ENCODE measurements at regions not wholly inside any gene's neighbourhood (a gene's known extent, or its start where the extent isn't known, plus 50 kb on each side); places are given as distances from the start of the nearest gene placed in this dataset.

DNA sequence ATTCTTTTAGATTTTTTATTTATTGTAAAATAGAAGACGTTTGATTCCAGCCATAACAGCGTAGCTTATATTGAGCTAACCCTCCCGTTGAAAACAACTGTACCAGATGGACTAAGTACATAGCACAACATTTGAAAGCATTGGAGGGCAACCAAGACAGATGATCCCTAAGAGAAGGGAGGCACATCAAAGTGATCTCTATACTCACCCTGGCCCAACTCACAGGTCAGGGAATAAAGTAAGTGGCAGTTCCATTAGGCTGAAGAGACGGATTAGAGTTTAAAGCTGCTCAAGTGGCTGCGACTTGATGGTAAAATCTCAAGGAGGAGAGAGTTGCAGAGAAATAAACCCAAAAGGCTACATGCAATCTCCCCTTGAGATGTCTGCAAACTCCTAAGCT lies 65.1 kb upstream of the ITM2B start:
- H3K4me1 ChIP-seq = peaks cover 0 to 12% (median 0%) of the 10 kb centered on the region in 9 donors
- ATAC-seq (no peak), DNase-seq (no peak)
- H3K4me3 ChIP-seq = no peak overlapping the region
- H3K9me3 ChIP-seq = no peaks in the 10 kb centered on the region
- H3K27ac ChIP-seq = no peak overlapping the region
- H3K27me3 ChIP-seq = no peaks in the 10 kb centered on the region
- intact Hi-C loops (cut with DNase I) = no loop called here
- H3K36me3 ChIP-seq = no peaks in the 10 kb centered on the region
- WGBS, 2 donors = 78 to 88% methylated on average over 5 of the region's 5 CpGs
- TF ChIP-seq, protein P1, sequence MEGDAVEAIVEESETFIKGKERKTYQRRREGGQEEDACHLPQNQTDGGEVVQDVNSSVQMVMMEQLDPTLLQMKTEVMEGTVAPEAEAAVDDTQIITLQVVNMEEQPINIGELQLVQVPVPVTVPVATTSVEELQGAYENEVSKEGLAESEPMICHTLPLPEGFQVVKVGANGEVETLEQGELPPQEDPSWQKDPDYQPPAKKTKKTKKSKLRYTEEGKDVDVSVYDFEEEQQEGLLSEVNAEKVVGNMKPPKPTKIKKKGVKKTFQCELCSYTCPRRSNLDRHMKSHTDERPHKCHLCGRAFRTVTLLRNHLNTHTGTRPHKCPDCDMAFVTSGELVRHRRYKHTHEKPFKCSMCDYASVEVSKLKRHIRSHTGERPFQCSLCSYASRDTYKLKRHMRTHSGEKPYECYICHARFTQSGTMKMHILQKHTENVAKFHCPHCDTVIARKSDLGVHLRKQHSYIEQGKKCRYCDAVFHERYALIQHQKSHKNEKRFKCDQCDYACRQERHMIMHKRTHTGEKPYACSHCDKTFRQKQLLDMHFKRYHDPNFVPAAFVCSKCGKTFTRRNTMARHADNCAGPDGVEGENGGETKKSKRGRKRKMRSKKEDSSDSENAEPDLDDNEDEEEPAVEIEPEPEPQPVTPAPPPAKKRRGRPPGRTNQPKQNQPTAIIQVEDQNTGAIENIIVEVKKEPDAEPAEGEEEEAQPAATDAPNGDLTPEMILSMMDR (IDR thresholded peaks at IDR 0.05) = no peak

DNA sequence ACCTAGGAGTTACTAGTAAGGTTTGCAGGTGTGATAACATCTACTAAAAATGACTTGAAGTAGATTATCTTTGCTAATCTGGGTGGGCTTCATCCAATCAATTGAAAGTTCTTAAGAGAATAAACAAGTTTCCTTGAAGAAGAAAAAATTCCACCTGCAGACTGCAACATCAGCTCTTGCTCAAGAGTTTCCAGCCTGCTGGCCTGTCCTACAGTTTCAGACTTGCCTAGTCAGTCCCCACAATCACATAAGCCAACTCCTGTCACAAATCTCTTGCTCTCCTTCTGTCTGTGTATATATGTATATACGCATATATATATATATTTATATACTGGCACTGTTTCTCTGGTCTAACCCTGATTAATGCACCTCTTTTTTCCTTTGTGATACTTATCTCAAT lies 67.3 kb upstream of the ITM2B start:
- TF ChIP-seq, protein P1 (IDR thresholded peaks at IDR 0.05) = no peak
- Histone ChIP-seq H3K27ac (no peak overlapping the region), H3K9me3 (no peaks in the 10 kb centered on the region), H3K27me3 (no peaks in the 10 kb centered on the region), H3K4me1 (peaks cover 0 to 32% (median 18%) of the 10 kb centered on the region in 9 donors), H3K4me3 (no peak overlapping the region), H3K36me3 (no peaks in the 10 kb centered on the region)
- ATAC-seq = no peak
- DNase-seq = no peak
- intact Hi-C loops (cut with DNase I) = no loop called here
- 69 to 100% methylated on average over 1 of the region's 1 CpG for WGBS, 2 donors

DNA sequence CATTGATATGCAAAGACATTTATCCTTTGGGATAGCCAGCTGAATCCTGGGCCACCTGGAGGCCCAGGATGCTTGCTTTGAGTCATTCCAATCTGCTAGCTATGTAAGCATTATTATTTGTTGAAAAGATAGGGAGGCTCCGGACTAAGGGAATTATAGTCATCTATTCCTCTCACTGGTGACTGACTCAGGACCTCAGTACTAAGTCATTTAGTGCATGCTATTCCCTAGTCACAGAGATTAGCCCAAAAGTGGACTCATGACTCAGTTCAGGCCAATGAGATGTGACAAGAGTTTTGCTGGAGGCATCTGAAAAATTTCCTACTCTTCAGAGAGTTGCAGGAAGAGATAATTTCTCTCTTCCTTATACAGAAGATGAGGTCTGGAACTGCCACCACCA lies 67.9 kb upstream of the ITM2B start:
- 88 to 91% methylated on average over 1 of the region's 1 CpG for WGBS, 2 donors
- ATAC-seq = no peak
- TF ChIP-seq, protein P1 (IDR thresholded peaks at IDR 0.05) = no peak
- no peaks in the 10 kb centered on the region for H3K36me3 ChIP-seq
- intact Hi-C loops (cut with DNase I) = no loop called here
- no peak overlapping the region for H3K27ac ChIP-seq
- H3K4me1 ChIP-seq = peaks cover 0 to 38% (median 24%) of the 10 kb centered on the region in 9 donors
- H3K27me3 ChIP-seq = no peaks in the 10 kb centered on the region
- no peak for DNase-seq
- H3K4me3 ChIP-seq = no peak overlapping the region
- no peaks in the 10 kb centered on the region for H3K9me3 ChIP-seq

DNA sequence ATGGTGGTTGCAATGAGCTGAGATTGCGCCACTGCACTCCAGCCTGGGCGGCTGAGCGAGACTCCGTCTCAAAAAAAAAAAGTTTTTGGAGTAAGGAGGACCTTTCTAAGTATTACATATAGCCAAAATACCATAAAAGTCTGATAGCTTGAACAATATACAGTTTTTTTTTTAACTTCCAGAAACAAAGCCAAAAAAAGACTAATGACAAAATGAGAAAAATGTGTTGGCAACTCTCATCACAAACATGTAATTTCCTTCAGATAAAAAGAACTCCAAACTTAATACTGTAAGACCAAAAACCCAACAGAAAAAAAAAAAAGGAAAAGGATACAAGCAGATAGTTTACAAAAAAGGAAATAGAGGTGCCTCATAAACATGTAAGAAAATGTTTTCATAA lies 68.2 kb upstream of the MED4 start:
- Histone ChIP-seq H3K36me3 (no peaks in the 10 kb centered on the region), H3K27ac (peak overlapping the region in 7 of 10 donors; percentile 23 to 97 (median 80)), H3K4me1 (peaks cover 0 to 58% (median 24%) of the 10 kb centered on the region in 9 donors), H3K9me3 (no peaks in the 10 kb centered on the region), H3K27me3 (no peaks in the 10 kb centered on the region), H3K4me3 (peak overlapping the region in 1 of 10 donors; percentile 13)
- no peak for DNase-seq
- WGBS, 2 donors = 74 to 87% methylated on average over 4 of the region's 4 CpGs
- TF ChIP-seq, protein P1 (IDR thresholded peaks at IDR 0.05) = no peak
- intact Hi-C loops (cut with DNase I) = loop anchor here in 1 of 10 donors (5.0 kb wide), 1 partner anchor 54 kb away; no protein-coding TSS in a partner anchor
- ATAC-seq = no peak

Measured in heart right ventricle (tissue), 16 donors.